ENCODE measurements at regions not wholly inside any gene's neighbourhood (a gene's known extent, or its start where the extent isn't known, plus 50 kb on each side); places are given as distances from the start of the nearest gene placed in this dataset.

DNA sequence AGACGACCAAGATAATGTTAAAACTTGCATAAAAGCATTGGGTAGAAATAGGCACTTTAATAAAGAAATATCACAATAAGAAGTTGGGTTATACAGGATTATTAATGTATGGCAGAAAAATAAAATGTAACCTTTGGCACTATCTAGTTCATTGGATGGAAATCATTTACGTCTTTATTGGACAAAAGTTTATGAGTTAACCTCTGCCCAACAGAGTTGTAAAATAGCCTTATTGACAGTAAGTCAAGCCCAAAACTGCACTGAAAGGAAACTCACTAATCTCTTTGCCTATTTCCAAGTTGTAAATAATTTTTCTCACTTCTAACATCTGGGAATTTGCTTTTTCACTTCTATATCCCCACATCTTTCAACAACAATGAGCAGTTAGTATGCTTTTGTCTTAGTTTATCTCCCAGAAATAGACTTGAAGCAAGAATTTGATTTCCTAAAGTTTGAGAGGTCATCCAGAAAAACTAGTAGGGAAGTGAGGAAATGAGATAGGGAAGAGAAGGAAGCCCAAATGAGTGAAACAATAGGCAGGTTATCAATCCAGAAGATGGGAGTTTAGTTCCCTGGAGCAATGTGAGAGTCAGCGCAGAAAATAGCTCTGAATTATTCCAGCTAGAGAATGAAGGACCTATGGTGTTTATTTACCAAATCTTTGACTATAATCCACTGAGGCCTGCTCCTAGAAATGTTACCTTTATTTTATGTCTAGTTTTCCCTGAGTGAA is 434.8 kb downstream of the CCER1 start:
- no peak overlapping the region for H3K27ac Mint-ChIP-seq
- H3K27ac ChIP-seq (ENCODE audit: low read depth, low read length), result no peak overlapping the region
- H3K27me3 ChIP-seq (ENCODE audit: insufficient read depth, low read length, poor library complexity, severe bottlenecking), result no peaks in the 10 kb centered on the region
- CTCF ChIA-PET, result no interaction called here
- no peak overlapping the region for H3K4me3 Mint-ChIP-seq
- H3K4me3 ChIP-seq (ENCODE audit: low read length), result no peak overlapping the region
- no peaks in the 10 kb centered on the region for H3K27me3 Mint-ChIP-seq
- POLR2A ChIA-PET, result no interaction called here
- H3K9me3 Mint-ChIP-seq, result peaks cover 0 to 2% (median 0%) of the 10 kb centered on the region in 5 donors
- no peak for DNase-seq
- H3K9me3 ChIP-seq (ENCODE audit: low read length), result no peaks in the 10 kb centered on the region
- H3K36me3 ChIP-seq (ENCODE audit: insufficient read depth, low read length), result no peaks in the 10 kb centered on the region
- H3K4me1 ChIP-seq (ENCODE audit: insufficient read depth, low read length), result no peaks in the 10 kb centered on the region
- H3K4me1 Mint-ChIP-seq, result peaks cover 2 to 12% (median 5%) of the 10 kb centered on the region in 3 donors
- H3K36me3 Mint-ChIP-seq, result no peaks in the 10 kb centered on the region

DNA sequence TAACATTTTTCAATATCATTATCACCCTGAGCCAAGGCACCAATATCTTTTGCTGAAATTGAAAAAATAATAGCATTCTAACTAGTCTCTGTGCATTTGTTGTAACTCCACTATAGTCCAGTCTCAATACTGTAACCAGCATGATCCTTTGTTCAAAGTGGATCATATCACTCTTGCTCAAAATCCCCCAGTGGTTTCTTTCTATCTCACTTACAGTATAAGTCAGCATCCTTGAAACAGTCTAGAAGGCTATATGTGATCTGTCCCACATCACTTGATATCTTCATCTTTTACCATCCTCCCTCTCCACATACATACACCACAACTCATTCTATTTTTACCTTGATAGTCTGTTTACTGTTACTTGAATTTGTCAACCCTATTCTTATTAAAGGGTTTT is 435.7 kb downstream of the CCER1 start:
- ChIA-PET POLR2A (no interaction called here), CTCF (no interaction called here)
- H3K4me1 Mint-ChIP-seq, result peaks cover 2 to 13% (median 6%) of the 10 kb centered on the region in 3 donors
- no peak overlapping the region for H3K4me3 Mint-ChIP-seq
- no peak for DNase-seq
- peaks cover 0 to 2% (median 0%) of the 10 kb centered on the region in 5 donors for H3K9me3 Mint-ChIP-seq
- H3K9me3 ChIP-seq (ENCODE audit: low read length), result no peaks in the 10 kb centered on the region
- no peak overlapping the region for H3K27ac ChIP-seq (ENCODE audit: low read depth, low read length)
- no peaks in the 10 kb centered on the region for H3K27me3 Mint-ChIP-seq
- no peaks in the 10 kb centered on the region for H3K36me3 Mint-ChIP-seq
- H3K4me3 ChIP-seq (ENCODE audit: low read length), result no peak overlapping the region
- H3K36me3 ChIP-seq (ENCODE audit: insufficient read depth, low read length), result no peaks in the 10 kb centered on the region
- no peak overlapping the region for H3K27ac Mint-ChIP-seq
- H3K27me3 ChIP-seq (ENCODE audit: insufficient read depth, low read length, poor library complexity, severe bottlenecking), result no peaks in the 10 kb centered on the region
- H3K4me1 ChIP-seq (ENCODE audit: insufficient read depth, low read length), result no peaks in the 10 kb centered on the region

DNA sequence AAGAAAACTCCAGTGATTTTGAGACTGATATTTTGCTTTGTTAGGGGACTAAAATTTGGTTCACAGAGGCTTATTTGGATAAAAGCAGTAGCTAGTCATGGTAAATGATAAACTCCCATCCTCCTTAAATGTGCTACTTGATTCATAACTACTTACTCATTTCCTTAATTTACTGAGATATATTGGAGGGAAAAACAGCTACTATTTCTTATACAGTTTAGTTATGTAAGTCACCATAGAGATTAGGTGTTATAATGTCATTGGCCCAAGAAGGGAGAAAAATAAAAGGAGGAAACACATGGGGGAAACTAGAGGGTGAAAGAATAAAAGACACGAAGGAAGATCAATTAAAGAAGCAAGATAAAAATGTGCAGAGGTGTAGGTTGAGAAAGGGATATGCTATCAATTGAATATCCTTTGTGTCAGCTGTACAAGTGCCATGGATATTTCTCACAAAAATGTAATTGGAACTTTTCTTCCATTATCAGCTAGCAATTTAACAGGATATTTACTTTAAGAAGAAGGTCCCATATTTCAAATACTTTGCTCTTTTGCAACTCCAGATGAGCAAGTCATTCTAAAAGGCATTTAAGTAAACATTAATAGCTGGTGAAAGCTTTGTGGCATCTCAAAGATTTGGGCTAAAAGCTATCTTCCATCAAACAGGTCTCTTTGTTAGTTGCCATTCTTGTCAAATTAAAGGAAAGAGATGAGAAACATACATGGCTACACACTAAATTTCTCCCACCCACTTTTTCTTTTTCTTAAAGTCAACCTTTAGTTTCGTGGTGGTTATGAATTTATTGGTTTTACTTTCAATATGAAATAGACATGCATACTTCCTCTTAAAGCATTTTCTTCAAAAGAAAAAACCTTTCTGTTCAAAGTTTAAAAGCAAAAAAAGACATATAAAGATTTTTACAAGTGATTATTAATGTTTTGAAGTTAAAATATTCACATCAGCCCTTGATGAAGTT is 439.5 kb downstream of the CCER1 start:
- Histone ChIP-seq H3K36me3 (ENCODE audit: insufficient read depth, low read length) (no peaks in the 10 kb centered on the region), H3K9me3 (ENCODE audit: low read length) (no peaks in the 10 kb centered on the region), H3K4me3 (ENCODE audit: low read length) (no peak overlapping the region), H3K4me1 (ENCODE audit: insufficient read depth, low read length) (no peaks in the 10 kb centered on the region), H3K27ac (ENCODE audit: low read depth, low read length) (no peak overlapping the region), H3K27me3 (ENCODE audit: insufficient read depth, low read length, poor library complexity, severe bottlenecking) (no peaks in the 10 kb centered on the region)
- peak overlapping the region in 1 of 8 donors; percentile 69 for H3K27ac Mint-ChIP-seq
- H3K9me3 Mint-ChIP-seq, result peaks cover 0 to 2% (median 0%) of the 10 kb centered on the region in 5 donors
- peaks cover 2 to 13% (median 6%) of the 10 kb centered on the region in 3 donors for H3K4me1 Mint-ChIP-seq
- H3K4me3 Mint-ChIP-seq, result peak overlapping the region in 1 of 7 donors; percentile 30
- no peaks in the 10 kb centered on the region for H3K36me3 Mint-ChIP-seq
- CTCF ChIA-PET, result interaction anchor here (1.1 kb wide), 1 partner anchor 21 kb away, joined by 3 read pairs; no protein-coding TSS in a partner anchor
- H3K27me3 Mint-ChIP-seq, result peaks cover 0 to 6% of the 10 kb centered on the region in 2 donors
- DNase-seq, result no peak
- POLR2A ChIA-PET, result no interaction called here

DNA sequence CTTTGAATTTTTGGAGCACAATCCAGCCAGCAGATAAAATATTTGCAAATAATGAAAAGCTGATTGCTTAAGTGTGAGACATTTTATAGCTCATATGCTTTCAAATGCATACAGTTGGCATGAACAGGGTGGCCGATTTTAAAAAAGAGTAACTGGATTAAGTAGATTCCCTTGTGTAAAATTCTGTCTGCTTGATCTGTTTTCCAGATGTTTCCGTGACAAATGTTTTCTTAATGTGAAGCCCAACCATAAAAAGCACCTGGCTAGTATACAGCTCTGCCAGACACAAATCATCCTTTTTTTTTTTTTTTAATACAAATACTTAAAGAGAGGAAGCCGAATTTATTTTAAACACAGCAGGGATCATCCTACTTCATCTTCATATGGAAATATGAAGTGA is 440.7 kb downstream of the CCER1 start:
- Mint-ChIP-seq H3K9me3 (no peaks in the 10 kb centered on the region), H3K4me3 (no peak overlapping the region), H3K27ac (no peak overlapping the region), H3K27me3 (peaks cover 0 to 6% of the 10 kb centered on the region in 2 donors), H3K36me3 (no peaks in the 10 kb centered on the region), H3K4me1 (peaks cover 2 to 13% (median 6%) of the 10 kb centered on the region in 3 donors)
- ChIA-PET POLR2A (no interaction called here), CTCF (no interaction called here)
- H3K9me3 ChIP-seq (ENCODE audit: low read length), result no peaks in the 10 kb centered on the region
- no peak for DNase-seq
- H3K4me3 ChIP-seq (ENCODE audit: low read length), result no peak overlapping the region
- no peaks in the 10 kb centered on the region for H3K27me3 ChIP-seq (ENCODE audit: insufficient read depth, low read length, poor library complexity, severe bottlenecking)
- no peaks in the 10 kb centered on the region for H3K36me3 ChIP-seq (ENCODE audit: insufficient read depth, low read length)
- no peaks in the 10 kb centered on the region for H3K4me1 ChIP-seq (ENCODE audit: insufficient read depth, low read length)
- H3K27ac ChIP-seq (ENCODE audit: low read depth, low read length), result no peak overlapping the region

DNA sequence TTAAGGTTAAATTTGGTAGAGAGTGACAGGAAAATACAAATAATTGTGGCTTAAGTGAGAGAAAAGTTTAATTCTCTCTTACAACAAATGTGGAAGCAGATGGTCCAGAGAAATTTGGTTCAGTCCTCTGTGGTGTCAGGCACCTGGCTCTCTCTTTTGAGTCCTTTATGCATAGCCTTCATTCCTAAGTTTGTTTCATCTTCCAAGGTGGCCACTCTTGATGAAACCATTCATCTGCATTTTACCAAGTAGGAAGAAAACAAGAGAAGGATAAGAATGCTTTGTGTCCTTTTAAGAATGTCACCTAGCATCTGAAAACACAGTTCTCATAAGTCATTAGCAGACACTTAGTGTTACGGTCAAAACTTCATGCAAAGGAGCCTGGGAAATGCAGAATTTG is 442.5 kb downstream of the CCER1 start:
- H3K4me1 ChIP-seq (ENCODE audit: insufficient read depth, low read length), result no peaks in the 10 kb centered on the region
- no peaks in the 10 kb centered on the region for H3K9me3 ChIP-seq (ENCODE audit: low read length)
- no peaks in the 10 kb centered on the region for H3K9me3 Mint-ChIP-seq
- H3K27me3 ChIP-seq (ENCODE audit: insufficient read depth, low read length, poor library complexity, severe bottlenecking), result no peaks in the 10 kb centered on the region
- H3K4me3 Mint-ChIP-seq, result no peak overlapping the region
- no peaks in the 10 kb centered on the region for H3K36me3 Mint-ChIP-seq
- CTCF ChIA-PET, result no interaction called here
- peaks cover 0 to 6% of the 10 kb centered on the region in 2 donors for H3K27me3 Mint-ChIP-seq
- no peak overlapping the region for H3K27ac Mint-ChIP-seq
- H3K27ac ChIP-seq (ENCODE audit: low read depth, low read length), result no peak overlapping the region
- DNase-seq, result no peak
- H3K4me3 ChIP-seq (ENCODE audit: low read length), result no peak overlapping the region
- POLR2A ChIA-PET, result no interaction called here
- H3K4me1 Mint-ChIP-seq, result peaks cover 2 to 13% (median 6%) of the 10 kb centered on the region in 3 donors
- no peaks in the 10 kb centered on the region for H3K36me3 ChIP-seq (ENCODE audit: insufficient read depth, low read length)

DNA sequence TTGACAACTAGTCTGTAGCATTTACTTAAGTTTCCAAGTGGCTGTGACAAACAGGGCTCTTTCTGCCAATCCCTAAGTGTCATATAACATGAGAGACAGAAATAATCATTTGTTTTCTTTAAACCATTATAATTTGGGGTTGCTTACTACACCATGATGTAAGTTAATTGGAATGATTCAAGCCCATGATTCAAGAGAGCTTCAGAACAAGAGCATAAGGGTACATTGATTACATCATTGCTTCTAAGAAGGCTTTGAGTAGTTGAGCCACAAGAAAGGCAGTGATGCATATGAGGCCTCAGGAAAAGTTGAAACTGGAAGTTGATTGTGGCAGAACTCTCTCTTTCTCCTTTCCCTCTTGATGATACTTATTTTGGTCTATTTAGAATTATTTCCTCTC is 444.0 kb downstream of the CCER1 start:
- no peaks in the 10 kb centered on the region for H3K9me3 Mint-ChIP-seq
- no peak overlapping the region for H3K4me3 Mint-ChIP-seq
- Histone ChIP-seq H3K9me3 (ENCODE audit: low read length) (no peaks in the 10 kb centered on the region), H3K27ac (ENCODE audit: low read depth, low read length) (no peak overlapping the region), H3K27me3 (ENCODE audit: insufficient read depth, low read length, poor library complexity, severe bottlenecking) (no peaks in the 10 kb centered on the region), H3K36me3 (ENCODE audit: insufficient read depth, low read length) (no peaks in the 10 kb centered on the region), H3K4me1 (ENCODE audit: insufficient read depth, low read length) (no peaks in the 10 kb centered on the region), H3K4me3 (ENCODE audit: low read length) (no peak overlapping the region)
- DNase-seq, result no peak
- ChIA-PET CTCF (no interaction called here), POLR2A (no interaction called here)
- peaks cover 0 to 6% of the 10 kb centered on the region in 2 donors for H3K27me3 Mint-ChIP-seq
- no peaks in the 10 kb centered on the region for H3K36me3 Mint-ChIP-seq
- no peak overlapping the region for H3K27ac Mint-ChIP-seq
- H3K4me1 Mint-ChIP-seq, result peaks cover 2 to 8% (median 6%) of the 10 kb centered on the region in 3 donors

DNA sequence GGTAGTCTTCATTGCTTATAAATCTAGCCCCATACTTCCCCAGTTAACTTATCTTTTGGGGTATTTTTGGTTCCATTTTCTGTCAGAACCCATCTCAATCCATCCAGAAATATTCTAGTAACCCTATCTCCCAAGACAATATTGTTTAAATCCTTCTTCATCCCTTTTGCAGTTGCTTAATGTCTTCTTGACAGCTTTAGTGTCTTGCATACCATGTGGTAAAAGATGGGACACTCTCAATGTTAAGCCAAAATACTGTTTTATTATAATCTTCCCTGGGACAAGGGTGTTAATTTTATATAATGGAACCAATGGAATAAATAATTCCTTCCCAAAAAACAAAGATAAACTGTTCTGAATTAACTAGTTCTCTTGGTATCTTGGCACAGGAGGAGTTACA is 450.2 kb downstream of the CCER1 start:
- Histone ChIP-seq H3K27me3 (ENCODE audit: insufficient read depth, low read length, poor library complexity, severe bottlenecking) (no peaks in the 10 kb centered on the region), H3K36me3 (ENCODE audit: insufficient read depth, low read length) (no peaks in the 10 kb centered on the region), H3K9me3 (ENCODE audit: low read length) (no peaks in the 10 kb centered on the region), H3K4me1 (ENCODE audit: insufficient read depth, low read length) (no peaks in the 10 kb centered on the region), H3K4me3 (ENCODE audit: low read length) (no peak overlapping the region), H3K27ac (ENCODE audit: low read depth, low read length) (no peak overlapping the region)
- no peak overlapping the region for H3K4me3 Mint-ChIP-seq
- ChIA-PET CTCF (no interaction called here), POLR2A (no interaction called here)
- H3K27me3 Mint-ChIP-seq, result no peaks in the 10 kb centered on the region
- H3K4me1 Mint-ChIP-seq, result no peaks in the 10 kb centered on the region
- H3K27ac Mint-ChIP-seq, result no peak overlapping the region
- no peaks in the 10 kb centered on the region for H3K36me3 Mint-ChIP-seq
- no peaks in the 10 kb centered on the region for H3K9me3 Mint-ChIP-seq
- DNase-seq, result no peak

DNA sequence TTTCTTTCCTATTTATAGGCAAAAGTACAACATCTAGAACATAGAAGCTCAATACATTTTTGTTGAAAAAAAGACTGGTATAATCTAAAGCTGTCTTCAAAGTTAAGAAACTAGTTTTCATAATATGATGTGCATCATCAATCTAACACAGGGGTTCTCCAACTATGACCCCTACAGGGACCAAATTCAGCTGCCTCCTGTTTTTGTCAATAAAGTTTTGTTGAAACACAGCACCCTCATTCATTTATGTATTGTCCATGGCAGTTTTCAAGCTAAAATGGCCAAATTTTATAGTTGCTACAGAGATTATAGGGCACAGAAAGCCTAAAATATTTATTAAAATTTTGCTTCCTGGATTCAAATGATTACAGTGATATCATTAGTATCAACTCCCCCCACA is 452.9 kb downstream of the CCER1 start:
- no peak for DNase-seq
- no peaks in the 10 kb centered on the region for H3K36me3 ChIP-seq (ENCODE audit: insufficient read depth, low read length)
- ChIA-PET POLR2A (no interaction called here), CTCF (interaction anchor here (0.6 kb wide), 1 partner anchor 12 kb away, joined by 3 read pairs; no protein-coding TSS in a partner anchor)
- Mint-ChIP-seq H3K4me1 (no peaks in the 10 kb centered on the region), H3K9me3 (no peaks in the 10 kb centered on the region), H3K27ac (no peak overlapping the region), H3K36me3 (no peaks in the 10 kb centered on the region), H3K27me3 (no peaks in the 10 kb centered on the region), H3K4me3 (no peak overlapping the region)
- H3K27me3 ChIP-seq (ENCODE audit: insufficient read depth, low read length, poor library complexity, severe bottlenecking), result no peaks in the 10 kb centered on the region
- H3K9me3 ChIP-seq (ENCODE audit: low read length), result no peaks in the 10 kb centered on the region
- no peaks in the 10 kb centered on the region for H3K4me1 ChIP-seq (ENCODE audit: insufficient read depth, low read length)
- H3K27ac ChIP-seq (ENCODE audit: low read depth, low read length), result no peak overlapping the region
- no peak overlapping the region for H3K4me3 ChIP-seq (ENCODE audit: low read length)

All from CD8-positive, alpha-beta memory T cell (primary cell).